Astrocyte (in vitro differentiated cells and primary cell): ENCODE measurements at regions not wholly inside any gene's neighbourhood (a gene's known extent, or its start where the extent isn't known, plus 50 kb on each side); places are given as distances from the start of the nearest gene placed in this dataset.

Source experiments
- CTCF ChIP-seq: IDR thresholded peaks from 2 replicates; pipeline ENCODE4 v1.5.1; 2011; ENCODE audit warnings: low read depth, mild to moderate bottlenecking, inconsistent platforms, low read length, moderate library complexity; ENCODE audit not compliant: insufficient read depth
- EZH2 ChIP-seq: IDR thresholded peaks from 2 replicates; pipeline ENCODE4 v1.6.1; 2012; ENCODE audit warnings: mild to moderate bottlenecking, low read length, inconsistent platforms; ENCODE audit not compliant: insufficient read depth

GRCh38 chr4:35342833-35343232 lies 901.5 kb downstream of the ARAP2 start:
- TF ChIP-seq CTCF = no peak
- no peak for TF ChIP-seq EZH2
